K562 (cell line): ENCODE measurements at regions not wholly inside any gene's neighbourhood (a gene's known extent, or its start where the extent isn't known, plus 50 kb on each side); places are given as distances from the start of the nearest gene placed in this dataset.

Source experiments
- ATAC-seq: fragments of 200-7000 bp; cut with Tn5 transposase; 3 replicates; pipeline ENCODE4 v1.9.1; 2020; ENCODE audit warnings: moderate library complexity
- BruUV-seq: library from RNA; stranded (reverse); fragments of 400-500 nt; replicated peaks from 2 replicates; lab custom pipeline; 2021; lab: Mats Ljungman, UMichigan
- CTCF ChIA-PET: fragments of 300-600 bp; formaldehyde crosslinking; extraction: SDS; loops from one replicate; lab custom pipeline; 2021; ENCODE audit warnings: low intra/inter-chr PET ratio; lab: Yijun Ruan, JAX
- POLR2A ChIA-PET: fragments of 300-600, 350-650 bp; sonication (Branson Sonifier 250); formaldehyde crosslinking; extraction: SDS; loops from one replicate; lab custom pipeline; 2021; ENCODE audit warnings: antibody characterized with exemption, inconsistent platforms; lab: Yijun Ruan, JAX
- DNase-seq, 4 experiments: peaks; one replicate each; pipeline versions ENCODE4 v3.0.0 to v3.0.0-alpha.2; 2011 to 2018; ENCODE audit warnings: low spot score in 3 of 4, mixed read lengths in 3 of 4; ENCODE audit errors: extremely low read depth in 1 of 4
- FAIRE-seq: peaks from 2 replicates; lab custom pipeline; 2011; peaks lifted over from hg19 to GRCh38; lab: Jason Lieb, UNC
- H2AFZ ChIP-seq: 2 replicates; pipeline ENCODE4 v1.6.0; 2011; ENCODE audit warnings: low read depth, low read length, control low read depth, inconsistent platforms
- H3K27ac ChIP-seq: fragments of 200-600 bp; 3 replicates; pipeline ENCODE4 v1.8.0; 2011; ENCODE audit warnings: low read depth, mild to moderate bottlenecking, control low read depth, inconsistent platforms, low read length, moderate library complexity, mixed read lengths; ENCODE audit errors: extremely low read depth
- H3K27me3 ChIP-seq, 2 experiments: fragments of 300-600 bp in 1 of 2; 2 replicates in 1 of 2; 3 replicates in 1 of 2; pipeline versions ENCODE4 v1.6.0 to v1.8.0; 2011; ENCODE audit warnings: inconsistent platforms in 2 of 2, low read length in 2 of 2, mild to moderate bottlenecking in 1 of 2, mixed read lengths in 1 of 2, moderate library complexity in 1 of 2; ENCODE audit not compliant: control insufficient read depth in 2 of 2, insufficient read depth in 2 of 2
- H3K36me3 ChIP-seq: fragments of 300-600 bp; 3 replicates; pipeline ENCODE4 v1.8.0; 2011; ENCODE audit warnings: mild to moderate bottlenecking, low read length, inconsistent platforms; ENCODE audit not compliant: control insufficient read depth, insufficient read depth
- H3K4me1 ChIP-seq, 2 experiments: fragments of 200-600 bp in 1 of 2; replicated peaks in 1 of 2; 2 replicates in 1 of 2; 3 replicates in 1 of 2; pipeline versions ENCODE4 v1.5.1 to v1.8.0; 2011; ENCODE audit warnings: inconsistent platforms in 2 of 2, low read length in 2 of 2, mild to moderate bottlenecking in 1 of 2, mixed read lengths in 1 of 2, moderate library complexity in 1 of 2; ENCODE audit not compliant: control insufficient read depth in 2 of 2, insufficient read depth in 2 of 2
- H3K4me2 ChIP-seq: 2 replicates; pipeline ENCODE4 v1.6.1; 2011; ENCODE audit warnings: low read length, control low read depth, inconsistent platforms, mixed read lengths; ENCODE audit not compliant: insufficient read depth
- H3K4me3 ChIP-seq: fragments of 200-600 bp; sonication (generic), shearing (Covaris generic); 2 replicates; pipeline ENCODE4 v1.5.1; 2016; ENCODE audit warnings: control low read depth, inconsistent platforms
- H3K79me2 ChIP-seq: fragments of 200-600 bp; 3 replicates; pipeline ENCODE4 v1.8.0; 2011; ENCODE audit warnings: low read length, inconsistent platforms; ENCODE audit not compliant: control insufficient read depth, insufficient read depth
- H3K9ac ChIP-seq, 2 experiments: 2 replicates each; pipeline versions ENCODE4 v1.6.0 to v1.6.1; 2011; ENCODE audit warnings: low read depth in 2 of 2, low read length in 2 of 2, control low read depth in 1 of 2, inconsistent platforms in 1 of 2, mild to moderate bottlenecking in 1 of 2, mixed read lengths in 1 of 2; ENCODE audit not compliant: insufficient read depth in 1 of 2
- H3K9me1 ChIP-seq: one replicate; pipeline ENCODE4 v1.6.0; 2011; ENCODE audit warnings: inconsistent platforms, mild to moderate bottlenecking, low read length, moderate library complexity; ENCODE audit not compliant: control insufficient read depth, insufficient read depth
- H3K9me3 ChIP-seq: replicated peaks from 2 replicates; pipeline ENCODE4 v1.5.1; 2011; ENCODE audit warnings: low read depth, low read length, inconsistent platforms; ENCODE audit not compliant: control insufficient read depth, insufficient read depth
- H4K20me1 ChIP-seq: replicated peaks from 2 replicates; pipeline ENCODE4 v1.6.1; 2011; ENCODE audit warnings: low read length, inconsistent platforms, mixed read lengths; ENCODE audit not compliant: control insufficient read depth, insufficient read depth
- CBX1 ChIP-seq: sonication (generic); IDR thresholded peaks from 2 replicates; pipeline ENCODE4 v1.6.1; 2016; ENCODE audit warnings: antibody characterized with exemption, low read depth, mild to moderate bottlenecking
- FUS ChIP-seq: fragments of 200-400 bp; formaldehyde crosslinking; optimal IDR thresholded peaks from 2 replicates; pipeline ENCODE3; 2017; ENCODE audit warnings: low read depth, low read length
- HEY1 ChIP-seq: fragments of 250-450 bp; sonication (Bioruptor Pico); IDR thresholded peaks from 2 replicates; pipeline ENCODE4 v1.5.0; 2020; ENCODE audit warnings: mild to moderate bottlenecking, moderate library complexity, borderline replicate concordance
- LCOR ChIP-seq: sonication (generic); formaldehyde crosslinking; IDR thresholded peaks from 2 replicates; pipeline ENCODE4 v1.8.0; 2022; ENCODE audit warnings: mild to moderate bottlenecking, missing genetic modification reagents
- NFE2 ChIP-seq: IDR thresholded peaks from 2 replicates; pipeline ENCODE4 v1.6.1; 2014; ENCODE audit warnings: antibody characterized with exemption, low read depth
- NFE2L1 ChIP-seq: fragments of 450-650 bp; IDR thresholded peaks from 2 replicates; pipeline ENCODE4 v1.6.1; 2016; ENCODE audit warnings: missing genetic modification characterization, low read depth, mild to moderate bottlenecking, missing compliant biosample characterization, moderate library complexity, borderline replicate concordance
- NONO ChIP-seq, 2 experiments: fragments of 200-400 bp in 1 of 2; fragments of 450-650 bp in 1 of 2; formaldehyde crosslinking in 1 of 2; IDR thresholded peaks; 2 replicates each; pipeline ENCODE4 v1.6.1; 2017; ENCODE audit warnings: low read depth in 2 of 2, mild to moderate bottlenecking in 2 of 2, moderate library complexity in 2 of 2, low read length in 1 of 2
- TEAD4 ChIP-seq, 2 experiments: sonication (generic) in 1 of 2; formaldehyde crosslinking in 1 of 2; IDR thresholded peaks; 2 replicates each; pipeline versions ENCODE4 v1.6.1 to v1.8.0; 2012 to 2022; ENCODE audit warnings: borderline replicate concordance in 1 of 2, inconsistent platforms in 1 of 2, low read length in 1 of 2, mild to moderate bottlenecking in 1 of 2, missing genetic modification reagents in 1 of 2
- XRCC5 ChIP-seq: fragments of 200-400 bp; formaldehyde crosslinking; IDR thresholded peaks from 2 replicates; pipeline ENCODE4 v1.6.1; 2017; ENCODE audit warnings: low read depth, mild to moderate bottlenecking, low read length
- ZNF592 ChIP-seq: fragments of 450-650 bp; IDR thresholded peaks from 2 replicates; pipeline ENCODE4 v1.6.1; 2017; ENCODE audit warnings: antibody characterized with exemption, mild to moderate bottlenecking
- WGBS: fragments of 100-300 bp; shearing (Covaris generic); methylation state at CpG from one replicate; pipeline ENCODE4 v1.1.6; 2016; ENCODE audit warnings: low coverage, mixed read lengths; ENCODE audit not compliant: insufficient coverage; ENCODE audit errors: missing lambda C conversion rate; 5-methylcytosine and 5-hydroxymethylcytosine counted together
- in situ Hi-C: fragments of 300-500 bp; cut with MboI; formaldehyde crosslinking; loops from 4 replicates; pipeline ENCODE4 v1.15.0; 2018; ENCODE audit warnings: inconsistent platforms, mixed read lengths
- intact Hi-C: fragments of 100-400 bp; cut with micrococcal nuclease; formaldehyde crosslinking; loops from 2 replicates; pipeline ENCODE4 v1.14.2; 2022

DNA sequence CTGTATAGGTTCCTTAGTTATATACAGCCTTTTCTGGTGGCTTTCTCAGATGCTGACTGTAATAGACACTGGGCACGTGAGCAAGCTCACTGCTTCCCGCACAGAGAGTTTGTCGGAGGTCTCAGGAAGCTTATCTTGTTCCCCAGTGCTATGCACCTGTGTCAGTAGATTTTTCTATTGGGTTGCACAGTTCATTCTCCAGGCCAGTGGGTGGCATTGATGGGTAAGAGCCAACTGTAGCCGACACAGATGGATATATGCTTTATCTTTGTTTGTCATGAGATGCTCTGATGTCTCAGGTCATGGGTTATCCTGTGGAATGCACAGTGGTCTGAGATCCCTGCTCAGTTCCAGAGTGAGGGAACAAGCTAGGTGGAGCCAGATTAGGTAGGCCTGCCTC lies 293.0 kb downstream of the GRB14 start:
- Histone ChIP-seq H4K20me1 (no peaks in the 10 kb centered on the region), H3K79me2 (no peaks in the 10 kb centered on the region), H3K4me2 (no peak overlapping the region), H3K9ac (no peak overlapping the region), H3K9me1 (no peaks in the 10 kb centered on the region), H3K27ac (no peak overlapping the region), H3K27me3 (no peaks in the 10 kb centered on the region), H3K4me3 (no peak overlapping the region), H2AFZ (no peak overlapping the region), H3K4me1 (no peaks in the 10 kb centered on the region), H3K9me3 (peaks cover 3% of the 10 kb centered on the region; the same call in 1 of the 2 replicates), H3K36me3 (no peaks in the 10 kb centered on the region)
- no peak for FAIRE-seq
- POLR2A ChIA-PET = no interaction called here
- no TSS peak for BruUV-seq
- no peak for TF ChIP-seq NFE2L1 (tag)
- TF ChIP-seq NONO (IDR thresholded peaks at IDR 0.05; ENCODE audit: low read depth in 2 of 2, low read length in 1 of 2) = no peak
- no peak for TF ChIP-seq LCOR
- no peak for TF ChIP-seq XRCC5
- TF ChIP-seq ZNF592 = no peak
- TF ChIP-seq HEY1 = no peak
- no peak for TF ChIP-seq FUS
- TF ChIP-seq TEAD4 (IDR thresholded peaks at IDR 0.05; ENCODE audit: low read length) = no peak
- TF ChIP-seq TEAD4 (CRISPR knock-in tag; IDR thresholded peaks at IDR 0.05; ENCODE audit: borderline replicate concordance) = no peak
- no peak for TF ChIP-seq NFE2
- TF ChIP-seq CBX1 = no peak
- 4% methylated on average over 4 of the region's 4 CpGs for WGBS
- ATAC-seq = no peak
- no peak for DNase-seq
- intact Hi-C loops (no loop called here), in situ Hi-C loops (no loop called here)
- CTCF ChIA-PET = no interaction called here
